Lower leg skin (tissue), 4 donors: ENCODE measurements at regions not wholly inside any gene's neighbourhood (a gene's known extent, or its start where the extent isn't known, plus 50 kb on each side); places are given as distances from the start of the nearest gene placed in this dataset.

Source experiments
- DNase-seq, 2 donors: peaks; one replicate each; pipeline ENCODE4 v3.0.0-alpha.2; 2019; ENCODE audit warnings: low spot score in 2 of 2
- H3K4me3 ChIP-seq: fragments of 200-600 bp; sonication (generic); 2 replicates; pipeline ENCODE4 v1.5.1; 2017; ENCODE audit warnings: mild to moderate bottlenecking, low read depth; ENCODE audit not compliant: poor library complexity, severe bottlenecking
- CTCF ChIP-seq, 3 donors: fragments of 450-650 bp; IDR thresholded peaks; one replicate each; pipeline ENCODE4 v1.5.1; 2016; ENCODE audit warnings: antibody characterized with exemption in 3 of 3, mild to moderate bottlenecking in 3 of 3, moderate library complexity in 2 of 3
- POLR2A ChIP-seq, 2 donors: fragments of 450-650 bp; IDR thresholded peaks; one replicate each; pipeline ENCODE4 v1.6.1; 2016 to 2017; ENCODE audit warnings: antibody characterized with exemption in 2 of 2, mild to moderate bottlenecking in 1 of 2, moderate library complexity in 1 of 2
- WGBS, 2 donors: methylation state at CpG; one replicate each; pipeline ENCODE4 v1.1.5; 2018; 5-methylcytosine and 5-hydroxymethylcytosine counted together
- intact Hi-C: fragments of 100-400 bp; cut with DNase I; formaldehyde crosslinking; loops from one replicate; pipeline ENCODE4 v1.15.0; 2023; ENCODE audit warnings: low total_unique reads

- intact Hi-C loops, result no loop called here
- no peak for DNase-seq
- H3K4me3 ChIP-seq, result no peak overlapping the region
- TF ChIP-seq CTCF (IDR thresholded peaks at IDR 0.05) (no peak), POLR2A (IDR thresholded peaks at IDR 0.05) (no peak)
- 63 to 76% methylated on average over 6 of the region's 6 CpGs for WGBS, 2 donors
Observed at GRCh38 chr2:122480501-122481243, 725.2 kb downstream of the TSN start.

GRCh38 chr2:122481244-122481622 lies 725.8 kb downstream of the TSN start:
- intact Hi-C loops, result no loop called here

GRCh38 chr2:122481717-122482116 lies 726.3 kb downstream of the TSN start:
- H3K4me3 ChIP-seq, result no peak overlapping the region
- no peak for DNase-seq
- intact Hi-C loops, result no loop called here
- TF ChIP-seq CTCF (IDR thresholded peaks at IDR 0.05), result no peak
- no peak for TF ChIP-seq POLR2A (IDR thresholded peaks at IDR 0.05)

More at GRCh38 chr2:122481244-122481622, 725.8 kb downstream of the TSN start:
- H3K4me3 ChIP-seq, result no peak overlapping the region
- 75 to 87% methylated on average over 2 of the region's 2 CpGs for WGBS, 2 donors
- no peak for DNase-seq
- TF ChIP-seq CTCF (IDR thresholded peaks at IDR 0.05) (no peak), POLR2A (IDR thresholded peaks at IDR 0.05) (no peak)

- WGBS, 2 donors, result 68 to 73% methylated on average over 2 of the region's 2 CpGs
- DNase-seq, result no peak
- TF ChIP-seq CTCF (IDR thresholded peaks at IDR 0.05) (no peak), POLR2A (IDR thresholded peaks at IDR 0.05) (no peak)
Observed at GRCh38 chr2:122486086-122486485, 730.6 kb downstream of the TSN start.

GRCh38 chr2:122486705-122487415 lies 731.4 kb downstream of the TSN start:
- WGBS, 2 donors, result 46 to 49% methylated on average over 3 of the region's 3 CpGs

More at GRCh38 chr2:122486086-122486485, 730.6 kb downstream of the TSN start:
- intact Hi-C loops, result no loop called here
- no peak overlapping the region for H3K4me3 ChIP-seq

More at GRCh38 chr2:122486705-122487415, 731.4 kb downstream of the TSN start:
- H3K4me3 ChIP-seq, result no peak overlapping the region
- DNase-seq, result no peak
- intact Hi-C loops, result no loop called here
- no peak for TF ChIP-seq POLR2A (IDR thresholded peaks at IDR 0.05)
- TF ChIP-seq CTCF (IDR thresholded peaks at IDR 0.05), result no peak
